HUES48 (cell line): ENCODE measurements at regions not wholly inside any gene's neighbourhood (a gene's known extent, or its start where the extent isn't known, plus 50 kb on each side); places are given as distances from the start of the nearest gene placed in this dataset.

Experiments
- H3K27ac ChIP-seq: one replicate; pipeline ENCODE4 v1.7.0; 2013; ENCODE audit warnings: low read depth, low read length, inconsistent platforms
- H3K27me3 ChIP-seq: 2 replicates; pipeline ENCODE4 v1.6.1; 2013; ENCODE audit warnings: mild to moderate bottlenecking, low read length; ENCODE audit not compliant: control insufficient read depth, insufficient read depth
- H3K36me3 ChIP-seq: 2 replicates; pipeline ENCODE4 v1.6.1; 2013; ENCODE audit warnings: low read length; ENCODE audit not compliant: control insufficient read depth, insufficient read depth
- H3K4me1 ChIP-seq: 2 replicates; pipeline ENCODE4 v1.6.1; 2013; ENCODE audit warnings: mild to moderate bottlenecking, low read length; ENCODE audit not compliant: control insufficient read depth, insufficient read depth
- H3K4me3 ChIP-seq: 2 replicates; pipeline ENCODE4 v1.5.1; 2013; ENCODE audit warnings: mild to moderate bottlenecking, low read depth, low read length
- H3K9ac ChIP-seq: 2 replicates; pipeline ENCODE4 v1.6.1; 2013; ENCODE audit warnings: mild to moderate bottlenecking, low read depth, low read length, moderate library complexity
- H3K9me3 ChIP-seq: 2 replicates; pipeline ENCODE4 v1.6.1; 2013; ENCODE audit warnings: low read length; ENCODE audit not compliant: control insufficient read depth, insufficient read depth

- Histone ChIP-seq H3K27me3 (no peaks in the 10 kb centered on the region), H3K4me3 (no peak overlapping the region), H3K27ac (no peak overlapping the region), H3K36me3 (no peaks in the 10 kb centered on the region), H3K9ac (no peak overlapping the region), H3K4me1 (no peaks in the 10 kb centered on the region), H3K9me3 (no peaks in the 10 kb centered on the region)
Observed at GRCh38 chr5:39633057-39633456, 208.3 kb upstream of the DAB2 start.

- no peak overlapping the region for H3K4me3 ChIP-seq
- no peak overlapping the region for H3K9ac ChIP-seq
- no peak overlapping the region for H3K27ac ChIP-seq
- no peaks in the 10 kb centered on the region for H3K9me3 ChIP-seq
- no peaks in the 10 kb centered on the region for H3K27me3 ChIP-seq
- H3K36me3 ChIP-seq: no peaks in the 10 kb centered on the region
- H3K4me1 ChIP-seq: no peaks in the 10 kb centered on the region
Observed at GRCh38 chr5:39631958-39632357, 207.2 kb upstream of the DAB2 start.

- Histone ChIP-seq H3K4me1 (no peaks in the 10 kb centered on the region), H3K27me3 (no peaks in the 10 kb centered on the region), H3K9me3 (no peaks in the 10 kb centered on the region), H3K36me3 (no peaks in the 10 kb centered on the region), H3K9ac (no peak overlapping the region), H3K4me3 (no peak overlapping the region), H3K27ac (no peak overlapping the region)
Observed at GRCh38 chr5:39629946-39630345, 205.2 kb upstream of the DAB2 start.

GRCh38 chr5:39628348-39628747 is 203.6 kb upstream of the DAB2 start:
- Histone ChIP-seq H3K27ac (no peak overlapping the region), H3K4me1 (no peaks in the 10 kb centered on the region), H3K36me3 (no peaks in the 10 kb centered on the region), H3K9me3 (no peaks in the 10 kb centered on the region), H3K9ac (no peak overlapping the region), H3K4me3 (no peak overlapping the region), H3K27me3 (no peaks in the 10 kb centered on the region)

- Histone ChIP-seq H3K9me3 (no peaks in the 10 kb centered on the region; the same call in 1 of the 2 replicates), H3K4me3 (no peak overlapping the region), H3K36me3 (no peaks in the 10 kb centered on the region), H3K27me3 (no peaks in the 10 kb centered on the region), H3K4me1 (no peaks in the 10 kb centered on the region), H3K9ac (no peak overlapping the region), H3K27ac (no peak overlapping the region)
Observed at GRCh38 chr5:39624890-39625289, 200.1 kb upstream of the DAB2 start.

- Histone ChIP-seq H3K27ac (no peak overlapping the region), H3K9ac (no peak overlapping the region), H3K4me1 (no peaks in the 10 kb centered on the region), H3K36me3 (no peaks in the 10 kb centered on the region), H3K27me3 (no peaks in the 10 kb centered on the region), H3K9me3 (no peaks in the 10 kb centered on the region; the same call in 1 of the 2 replicates), H3K4me3 (no peak overlapping the region)
Observed at GRCh38 chr5:39624268-39624886, 199.6 kb upstream of the DAB2 start.

- H3K27ac ChIP-seq: no peak overlapping the region
- H3K4me1 ChIP-seq: no peaks in the 10 kb centered on the region
- no peaks in the 10 kb centered on the region; the same call in 1 of the 2 replicates for H3K9me3 ChIP-seq
- H3K9ac ChIP-seq: no peak overlapping the region
- H3K27me3 ChIP-seq: no peaks in the 10 kb centered on the region
- H3K36me3 ChIP-seq: no peaks in the 10 kb centered on the region
- H3K4me3 ChIP-seq: no peak overlapping the region
Observed at GRCh38 chr5:39623291-39623865, 198.6 kb upstream of the DAB2 start.

GRCh38 chr5:39622281-39622680 is 197.5 kb upstream of the DAB2 start:
- no peak overlapping the region for H3K27ac ChIP-seq
- no peaks in the 10 kb centered on the region for H3K4me1 ChIP-seq
- no peaks in the 10 kb centered on the region for H3K27me3 ChIP-seq
- no peaks in the 10 kb centered on the region; the same call in 1 of the 2 replicates for H3K9me3 ChIP-seq
- H3K4me3 ChIP-seq: no peak overlapping the region
- no peak overlapping the region for H3K9ac ChIP-seq
- no peaks in the 10 kb centered on the region for H3K36me3 ChIP-seq

- Histone ChIP-seq H3K4me3 (no peak overlapping the region), H3K9me3 (no peaks in the 10 kb centered on the region; the same call in 1 of the 2 replicates), H3K4me1 (no peaks in the 10 kb centered on the region), H3K27ac (no peak overlapping the region), H3K9ac (no peak overlapping the region), H3K36me3 (no peaks in the 10 kb centered on the region), H3K27me3 (no peaks in the 10 kb centered on the region)
Observed at GRCh38 chr5:39619168-39619818, 194.5 kb upstream of the DAB2 start.

- Histone ChIP-seq H3K27ac (no peak overlapping the region), H3K36me3 (no peaks in the 10 kb centered on the region), H3K4me3 (no peak overlapping the region), H3K9me3 (no peaks in the 10 kb centered on the region; the same call in 1 of the 2 replicates), H3K4me1 (no peaks in the 10 kb centered on the region), H3K27me3 (no peaks in the 10 kb centered on the region), H3K9ac (no peak overlapping the region)
Observed at GRCh38 chr5:39618391-39618790, 193.6 kb upstream of the DAB2 start.

- Histone ChIP-seq H3K4me3 (no peak overlapping the region), H3K27ac (no peak overlapping the region), H3K9me3 (no peaks in the 10 kb centered on the region), H3K4me1 (no peaks in the 10 kb centered on the region), H3K36me3 (no peaks in the 10 kb centered on the region), H3K27me3 (no peaks in the 10 kb centered on the region), H3K9ac (no peak overlapping the region)
Observed at GRCh38 chr5:39616131-39616530, 191.4 kb upstream of the DAB2 start.
